CD14-positive monocyte (primary cell): ENCODE measurements at regions not wholly inside any gene's neighbourhood (a gene's known extent, or its start where the extent isn't known, plus 50 kb on each side); places are given as distances from the start of the nearest gene placed in this dataset.

ENCODE experiments used
- DNase-seq, 3 donors: peaks; one replicate each; pipeline ENCODE4 v3.0.0-alpha.2; 2011 to 2022
- H2AFZ ChIP-seq: 2 replicates; pipeline ENCODE4 v1.6.0; 2012; ENCODE audit warnings: mild to moderate bottlenecking, low read depth, low read length, inconsistent platforms; ENCODE audit not compliant: insufficient read depth, poor library complexity, severe bottlenecking
- H3K27ac ChIP-seq, 2 donors: 1 replicate in 1 of 2; 2 replicates in 1 of 2; pipeline ENCODE4 v1.5.1; 2012 to 2013; ENCODE audit warnings: low read length in 2 of 2, control low read depth in 1 of 2, inconsistent platforms in 1 of 2, low read depth in 1 of 2, mild to moderate bottlenecking in 1 of 2
- H3K27me3 ChIP-seq, 2 donors: one replicate each; pipeline versions ENCODE4 v1.6.0 to v1.6.1; 2011 to 2013; ENCODE audit warnings: low read length in 2 of 2; ENCODE audit not compliant: control insufficient read depth in 2 of 2, insufficient read depth in 2 of 2
- H3K36me3 ChIP-seq, 2 donors: replicated peaks in 1 of 2; 1 replicate in 1 of 2; 2 replicates in 1 of 2; pipeline versions ENCODE4 v1.5.1 to v1.6.1; 2012 to 2013; ENCODE audit warnings: low read length in 2 of 2, control low read depth in 1 of 2, inconsistent platforms in 1 of 2, mild to moderate bottlenecking in 1 of 2; ENCODE audit not compliant: insufficient read depth in 2 of 2, control insufficient read depth in 1 of 2
- H3K4me1 ChIP-seq, 2 donors: 1 replicate in 1 of 2; 2 replicates in 1 of 2; pipeline versions ENCODE4 v1.5.1 to v1.6.1; 2012 to 2013; ENCODE audit warnings: low read length in 2 of 2, control low read depth in 1 of 2, inconsistent platforms in 1 of 2, mild to moderate bottlenecking in 1 of 2, moderate library complexity in 1 of 2; ENCODE audit not compliant: insufficient read depth in 2 of 2, control insufficient read depth in 1 of 2
- H3K4me2 ChIP-seq: replicated peaks from 2 replicates; pipeline ENCODE3; 2012; ENCODE audit warnings: low read length, moderate library complexity, mild to moderate bottlenecking; ENCODE audit not compliant: poor library complexity, severe bottlenecking; ENCODE audit errors: extremely low read depth
- H3K4me3 ChIP-seq, 3 experiments: fragments of 200-600 bp in 1 of 3; sonication (generic) in 1 of 3; replicated peaks in 1 of 3; 1 replicate in 2 of 3; 2 replicates in 1 of 3; pipeline ENCODE4 v1.5.1; 2011 to 2013; ENCODE audit warnings: low read length in 3 of 3, mild to moderate bottlenecking in 3 of 3, control low read depth in 2 of 3, low read depth in 2 of 3, inconsistent platforms in 1 of 3, moderate library complexity in 1 of 3
- H3K79me2 ChIP-seq: 2 replicates; pipeline ENCODE4 v1.6.0; 2012; ENCODE audit warnings: mild to moderate bottlenecking, control low read depth, inconsistent platforms, low read length, moderate library complexity; ENCODE audit not compliant: insufficient read depth
- H3K9ac ChIP-seq: 2 replicates; pipeline ENCODE4 v1.6.0; 2017; ENCODE audit warnings: low read length, mild to moderate bottlenecking; ENCODE audit not compliant: insufficient read depth, poor library complexity, severe bottlenecking
- H3K9me3 ChIP-seq, 2 donors: replicated peaks in 1 of 2; 1 replicate in 1 of 2; 2 replicates in 1 of 2; pipeline versions ENCODE4 v1.5.1 to v1.6.1; 2012 to 2013; ENCODE audit warnings: low read length in 2 of 2, control low read depth in 1 of 2; ENCODE audit not compliant: control insufficient read depth in 1 of 2, insufficient read depth in 1 of 2
- H4K20me1 ChIP-seq: 2 replicates; pipeline ENCODE4 v1.6.0; 2012; ENCODE audit warnings: mild to moderate bottlenecking, low read length, control low read depth, moderate library complexity; ENCODE audit not compliant: insufficient read depth
- H3K27ac Mint-ChIP-seq, 7 donors: one replicate each; pipeline ENCODE4 v1.8.0; 2020; ENCODE audit warnings: mild to moderate bottlenecking in 7 of 7, mixed read lengths in 7 of 7, moderate library complexity in 6 of 7, inconsistent platforms in 2 of 7
- H3K27me3 Mint-ChIP-seq, 3 donors: one replicate each; pipeline ENCODE4 v1.8.0; 2021 to 2022; ENCODE audit warnings: low read depth in 3 of 3, mild to moderate bottlenecking in 3 of 3, mixed read lengths in 3 of 3, moderate library complexity in 3 of 3, inconsistent platforms in 1 of 3
- H3K36me3 Mint-ChIP-seq, 2 donors: one replicate each; pipeline ENCODE4 v1.8.0; 2020; ENCODE audit warnings: mixed read lengths in 2 of 2, inconsistent platforms in 1 of 2, mild to moderate bottlenecking in 1 of 2
- H3K4me1 Mint-ChIP-seq: one replicate; pipeline ENCODE4 v1.8.0; 2020; ENCODE audit warnings: mild to moderate bottlenecking, mixed read lengths
- H3K4me3 Mint-ChIP-seq, 2 donors: one replicate each; pipeline ENCODE4 v1.8.0; 2020; ENCODE audit warnings: mild to moderate bottlenecking in 2 of 2, mixed read lengths in 2 of 2, moderate library complexity in 1 of 2
- H3K9me3 Mint-ChIP-seq, 7 donors: one replicate each; pipeline ENCODE4 v1.8.0; 2020 to 2022; ENCODE audit warnings: mixed read lengths in 7 of 7, mild to moderate bottlenecking in 6 of 7, moderate library complexity in 6 of 7, inconsistent platforms in 2 of 7
- WGBS: methylation state at CpG from one replicate; pipeline ENCODE4 v1.1.5; 2013; ENCODE audit warnings: missing lambda C conversion rate; ENCODE audit not compliant: insufficient coverage; 5-methylcytosine and 5-hydroxymethylcytosine counted together
- intact Hi-C, 2 donors: fragments of 100-400 bp; cut with micrococcal nuclease; formaldehyde crosslinking; loops; one replicate each; pipeline versions ENCODE4 v1.15.0 to v1.15.1; 2023
- TF ChIP-seq, protein P1 (sequence below): fragments of 200-600 bp; IDR thresholded peaks from one replicate; pipeline ENCODE4 v1.8.0; 2022; ENCODE audit warnings: antibody characterized with exemption, mild to moderate bottlenecking

DNA sequence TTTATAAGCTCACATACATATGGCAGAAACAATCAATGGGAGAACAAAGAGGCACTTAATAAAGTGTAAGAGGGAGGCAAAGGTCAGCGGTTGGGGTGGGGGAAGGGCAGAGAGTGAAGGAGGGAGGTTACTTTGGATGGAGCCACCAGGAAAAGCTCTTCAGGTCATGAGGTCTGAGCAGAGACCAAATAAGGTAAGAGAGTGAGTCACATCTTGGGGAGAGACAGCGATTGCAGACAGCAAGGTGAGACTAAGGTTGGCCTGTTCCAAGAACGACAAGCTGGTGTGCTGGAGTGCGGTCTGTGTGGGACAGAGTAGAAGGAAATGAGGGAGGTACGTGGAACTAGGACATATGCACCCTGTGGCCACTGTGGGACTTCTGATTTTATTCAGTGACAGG is 74.3 kb upstream of the TOMM7 start:
- no peaks in the 10 kb centered on the region for H3K27me3 ChIP-seq
- intact Hi-C loops = no loop called here
- no peaks in the 10 kb centered on the region for H3K79me2 ChIP-seq
- H2AFZ ChIP-seq = no peak overlapping the region
- H3K4me2 ChIP-seq = no peak overlapping the region
- H3K9me3 ChIP-seq = no peaks in the 10 kb centered on the region
- TF ChIP-seq, protein P1, sequence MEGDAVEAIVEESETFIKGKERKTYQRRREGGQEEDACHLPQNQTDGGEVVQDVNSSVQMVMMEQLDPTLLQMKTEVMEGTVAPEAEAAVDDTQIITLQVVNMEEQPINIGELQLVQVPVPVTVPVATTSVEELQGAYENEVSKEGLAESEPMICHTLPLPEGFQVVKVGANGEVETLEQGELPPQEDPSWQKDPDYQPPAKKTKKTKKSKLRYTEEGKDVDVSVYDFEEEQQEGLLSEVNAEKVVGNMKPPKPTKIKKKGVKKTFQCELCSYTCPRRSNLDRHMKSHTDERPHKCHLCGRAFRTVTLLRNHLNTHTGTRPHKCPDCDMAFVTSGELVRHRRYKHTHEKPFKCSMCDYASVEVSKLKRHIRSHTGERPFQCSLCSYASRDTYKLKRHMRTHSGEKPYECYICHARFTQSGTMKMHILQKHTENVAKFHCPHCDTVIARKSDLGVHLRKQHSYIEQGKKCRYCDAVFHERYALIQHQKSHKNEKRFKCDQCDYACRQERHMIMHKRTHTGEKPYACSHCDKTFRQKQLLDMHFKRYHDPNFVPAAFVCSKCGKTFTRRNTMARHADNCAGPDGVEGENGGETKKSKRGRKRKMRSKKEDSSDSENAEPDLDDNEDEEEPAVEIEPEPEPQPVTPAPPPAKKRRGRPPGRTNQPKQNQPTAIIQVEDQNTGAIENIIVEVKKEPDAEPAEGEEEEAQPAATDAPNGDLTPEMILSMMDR = no peak
- no peaks in the 10 kb centered on the region for H3K4me1 ChIP-seq
- H4K20me1 ChIP-seq = no peaks in the 10 kb centered on the region
- no peak for DNase-seq
- no peak overlapping the region for H3K9ac ChIP-seq
- no peak overlapping the region for H3K4me3 Mint-ChIP-seq
- no peak overlapping the region for H3K27ac ChIP-seq
- H3K4me1 Mint-ChIP-seq = no peaks in the 10 kb centered on the region
- no peaks in the 10 kb centered on the region for H3K36me3 Mint-ChIP-seq
- no peak overlapping the region for H3K27ac Mint-ChIP-seq
- H3K36me3 ChIP-seq = no peaks in the 10 kb centered on the region
- H3K27me3 Mint-ChIP-seq = peaks cover 0 to 5% (median 0%) of the 10 kb centered on the region in 3 donors
- H3K4me3 ChIP-seq = no peak overlapping the region
- peaks cover 0 to 2% (median 0%) of the 10 kb centered on the region in 7 donors for H3K9me3 Mint-ChIP-seq
- 87% methylated on average over 5 of the region's 5 CpGs for WGBS

DNA sequence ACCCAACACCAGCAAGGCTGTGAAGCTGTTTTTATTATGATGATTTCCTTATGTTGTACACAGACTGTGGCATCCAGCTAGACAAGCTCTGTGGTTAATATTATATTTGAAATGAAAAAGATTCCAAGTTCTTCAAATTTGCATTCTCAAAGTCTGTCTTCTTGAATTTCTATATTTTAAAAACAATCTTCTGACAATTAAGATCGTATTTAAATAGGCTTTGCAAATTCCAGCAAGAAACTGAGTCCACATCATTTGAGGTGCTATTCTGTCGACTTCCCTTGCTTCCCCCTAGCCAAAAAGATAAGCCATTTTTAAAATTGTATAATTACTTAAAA is 73.1 kb upstream of the TOMM7 start:
- Histone ChIP-seq H4K20me1 (no peaks in the 10 kb centered on the region), H3K4me3 (no peak overlapping the region), H3K36me3 (no peaks in the 10 kb centered on the region), H3K79me2 (no peaks in the 10 kb centered on the region), H3K4me2 (no peak overlapping the region), H3K4me1 (no peaks in the 10 kb centered on the region), H2AFZ (no peak overlapping the region), H3K9ac (no peak overlapping the region), H3K27me3 (no peaks in the 10 kb centered on the region), H3K9me3 (no peaks in the 10 kb centered on the region), H3K27ac (no peak overlapping the region)
- peaks cover 0 to 5% (median 0%) of the 10 kb centered on the region in 3 donors for H3K27me3 Mint-ChIP-seq
- TF ChIP-seq, protein P1 = no peak
- no peak overlapping the region for H3K4me3 Mint-ChIP-seq
- H3K27ac Mint-ChIP-seq = no peak overlapping the region
- DNase-seq = no peak
- intact Hi-C loops = no loop called here
- peaks cover 0 to 2% (median 0%) of the 10 kb centered on the region in 7 donors for H3K9me3 Mint-ChIP-seq
- no peaks in the 10 kb centered on the region for H3K36me3 Mint-ChIP-seq
- WGBS = no CpG with 5 or more reads among the region's 2 CpGs
- H3K4me1 Mint-ChIP-seq = no peaks in the 10 kb centered on the region
